ENCODE measurements at regions not wholly inside any gene's neighbourhood (a gene's known extent, or its start where the extent isn't known, plus 50 kb on each side); places are given as distances from the start of the nearest gene placed in this dataset.
"Not testable (repeated sequence)": the region's sequence is repeated elsewhere in the genome, so short reads cannot be mapped to it uniquely, and the experiment has no call there.

GRCh38 chr12:73221398-73221797 is 949.2 kb downstream of the TRHDE start:
- DNase-seq: no peak

GRCh38 chr12:73221836-73222235 is 949.7 kb downstream of the TRHDE start:
- no peak for DNase-seq

DNA sequence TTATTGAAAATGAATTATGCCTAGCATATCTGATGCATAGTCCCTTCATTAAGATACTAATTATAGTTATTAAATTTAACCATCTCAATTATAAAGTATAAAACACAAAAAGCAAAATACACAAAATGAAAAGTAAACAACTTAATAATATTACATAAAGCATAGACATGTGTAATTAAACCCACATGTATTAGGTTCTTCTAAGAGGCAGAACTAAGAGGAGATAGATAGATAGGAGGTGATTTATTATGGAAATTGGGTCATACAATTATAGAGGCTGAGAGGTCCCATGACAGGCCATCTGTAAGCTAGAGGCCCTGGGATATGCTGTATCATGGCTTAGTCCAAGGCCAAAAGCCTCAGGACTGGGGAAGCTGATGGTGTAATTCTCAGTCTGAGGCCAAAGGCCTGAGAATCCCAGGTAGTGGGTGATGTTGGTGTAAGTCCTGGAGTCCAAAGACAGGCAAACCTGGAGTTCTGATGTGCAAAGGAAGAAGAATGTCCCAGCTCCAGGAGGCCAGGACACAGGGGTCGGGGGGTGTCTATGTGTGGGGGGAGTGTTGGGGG is 953.3 kb downstream of the TRHDE start:
- DNase-seq: no peak

DNA sequence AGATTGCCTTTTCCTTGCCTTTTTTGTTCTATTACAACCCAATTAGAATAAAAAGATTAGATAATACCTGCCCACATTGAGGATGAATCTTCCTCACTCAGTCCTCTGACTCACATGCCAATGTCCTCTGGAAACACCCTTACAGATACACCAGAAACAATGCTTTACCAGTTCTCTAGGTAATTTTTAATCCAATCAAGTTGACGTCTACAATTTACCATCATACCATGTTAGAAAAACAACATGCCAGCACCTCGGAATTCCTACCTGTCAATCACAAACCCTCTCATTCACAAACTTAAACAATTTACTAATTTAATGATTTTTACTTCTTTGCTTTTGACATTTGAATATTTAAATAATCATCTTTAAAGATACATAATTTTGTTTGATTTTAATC is 953.8 kb downstream of the TRHDE start:
- DNase-seq: no peak

- no peak for DNase-seq
Measured at GRCh38 chr12:73226593-73226992, 954.4 kb downstream of the TRHDE start.

- DNase-seq: not testable (repeated sequence)
Measured at GRCh38 chr12:73228828-73229227, 956.7 kb downstream of the TRHDE start.

GRCh38 chr12:73235387-73235786 is 963.2 kb downstream of the TRHDE start:
- DNase-seq: no peak

GRCh38 chr12:73240110-73240509 is 967.9 kb downstream of the TRHDE start:
- DNase-seq: no peak

GRCh38 chr12:73262788-73263381 is 990.7 kb downstream of the TRHDE start:
- DNase-seq: no peak

- DNase-seq: no peak
Measured at GRCh38 chr12:73266206-73266605, 994.0 kb downstream of the TRHDE start.

DNA sequence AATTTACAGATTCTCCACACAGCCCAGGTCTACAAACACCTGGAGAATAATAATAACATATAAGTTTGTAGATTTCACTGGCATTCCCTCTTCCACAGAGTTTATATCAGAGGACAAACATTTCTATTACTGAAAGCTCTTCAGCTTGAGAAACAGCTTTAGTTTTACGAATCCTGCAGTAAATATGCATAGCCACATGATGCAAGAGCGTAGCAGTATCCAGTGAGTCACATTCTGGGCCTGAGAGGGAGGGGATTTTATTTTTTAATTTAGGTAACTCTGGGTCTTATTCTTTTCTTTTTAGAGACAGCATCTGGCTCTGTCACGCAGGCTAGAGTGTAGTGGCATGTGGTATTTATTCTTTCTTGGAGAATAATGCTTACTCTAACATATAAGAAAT is 1002.8 kb downstream of the TRHDE start:
- DNase-seq: no peak

DNA sequence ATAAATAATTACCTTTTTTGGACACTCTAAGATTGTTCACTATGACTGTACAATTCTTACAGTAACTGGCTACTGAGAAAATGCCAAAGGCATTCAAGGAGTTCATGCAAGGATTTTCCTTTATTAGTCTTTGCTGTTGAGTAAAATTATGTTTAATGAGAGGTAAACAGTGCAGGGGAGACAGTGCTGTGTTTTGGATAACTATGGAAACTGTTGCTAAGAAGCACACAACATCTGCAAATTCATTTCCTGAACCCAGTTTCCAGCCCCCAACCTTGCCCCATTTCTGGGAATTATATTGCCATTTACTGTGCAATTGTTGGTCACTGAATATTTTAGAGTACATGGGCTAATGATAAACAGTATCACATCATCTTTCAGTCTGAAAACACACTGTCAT is 1005.8 kb downstream of the TRHDE start:
- no peak for DNase-seq

DNA sequence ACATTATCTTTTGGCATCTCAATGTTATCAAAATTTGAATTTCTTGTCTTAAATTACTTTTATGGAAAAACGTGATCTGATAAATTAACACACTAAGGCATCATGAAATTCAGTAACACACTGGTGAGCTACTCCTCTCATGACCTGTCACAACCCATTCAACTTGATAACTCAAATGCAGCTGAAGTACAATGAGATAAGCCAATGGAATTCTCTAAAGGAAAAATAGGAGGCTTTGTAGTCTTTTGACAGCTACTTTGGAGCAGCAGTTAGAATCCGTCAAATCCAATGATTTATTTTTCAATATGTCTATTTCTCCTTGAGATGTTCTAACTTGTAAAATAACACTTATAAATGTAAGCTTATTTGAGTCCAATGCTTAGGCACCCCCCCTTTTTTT is 1029.4 kb downstream of the TRHDE start:
- no peak for DNase-seq

DNA sequence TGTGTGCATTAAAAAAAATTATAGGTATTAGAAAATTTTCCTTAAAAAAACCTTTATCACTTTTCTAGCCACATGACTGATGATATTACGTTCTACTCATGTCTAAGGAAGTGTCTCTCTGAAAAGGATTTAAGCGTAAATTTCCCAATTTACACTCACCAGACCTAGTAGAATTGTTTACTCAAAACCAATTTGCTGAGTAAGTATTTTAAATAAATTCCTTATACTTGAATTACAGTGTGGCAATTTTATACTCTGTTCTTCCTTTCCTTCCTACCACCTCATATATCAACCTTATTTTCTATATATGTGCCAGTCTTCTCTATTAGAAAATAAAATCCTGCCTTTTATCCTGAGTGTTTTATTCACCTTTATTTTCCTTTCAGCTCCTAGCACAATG is 1035.1 kb downstream of the TRHDE start:
- no peak for DNase-seq

DNA sequence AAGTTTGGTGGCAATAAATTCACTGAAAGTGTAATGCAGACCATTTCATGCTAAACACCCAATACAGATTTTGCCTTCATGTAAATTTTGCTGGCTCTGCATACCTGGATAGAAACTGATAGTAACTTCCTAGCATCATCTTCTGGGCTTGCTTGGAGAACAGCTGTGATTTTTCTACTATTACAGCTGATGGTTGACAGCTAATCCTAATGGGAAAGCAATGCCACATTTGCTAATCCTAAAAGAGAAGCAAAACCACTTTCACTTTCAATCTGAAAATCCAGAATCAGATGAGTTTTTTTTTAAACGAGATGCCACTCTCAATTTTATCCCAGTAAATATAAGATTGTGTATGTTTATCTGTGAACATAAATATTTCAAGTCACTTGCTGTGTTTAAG is 1035.9 kb downstream of the TRHDE start:
- DNase-seq: no peak

- no peak for DNase-seq
Measured at GRCh38 chr12:73308747-73309146, 1036.6 kb downstream of the TRHDE start.

DNA sequence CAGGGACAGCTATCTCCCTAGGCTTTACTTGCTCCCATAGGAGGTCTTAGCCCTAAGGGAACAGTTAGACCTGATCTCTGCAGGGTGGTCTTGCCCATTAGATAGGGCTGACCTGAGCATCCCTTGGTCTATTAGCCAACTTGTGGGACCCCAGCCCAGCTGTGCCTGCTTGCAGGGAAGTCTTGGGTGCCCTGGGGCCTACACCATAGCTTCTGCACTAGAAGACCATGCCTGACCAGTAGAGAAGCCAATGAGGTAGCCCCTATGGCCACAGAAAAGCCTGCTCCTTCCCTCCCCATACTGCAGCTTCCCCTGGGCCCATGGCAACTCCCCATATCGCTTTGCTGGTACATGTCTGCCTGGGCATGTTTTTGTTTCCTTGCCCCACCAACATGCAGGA is 1049.1 kb downstream of the TRHDE start:
- DNase-seq: no peak

GRCh38 chr12:73321776-73322175 is 1049.6 kb downstream of the TRHDE start:
- DNase-seq: no peak

DNA sequence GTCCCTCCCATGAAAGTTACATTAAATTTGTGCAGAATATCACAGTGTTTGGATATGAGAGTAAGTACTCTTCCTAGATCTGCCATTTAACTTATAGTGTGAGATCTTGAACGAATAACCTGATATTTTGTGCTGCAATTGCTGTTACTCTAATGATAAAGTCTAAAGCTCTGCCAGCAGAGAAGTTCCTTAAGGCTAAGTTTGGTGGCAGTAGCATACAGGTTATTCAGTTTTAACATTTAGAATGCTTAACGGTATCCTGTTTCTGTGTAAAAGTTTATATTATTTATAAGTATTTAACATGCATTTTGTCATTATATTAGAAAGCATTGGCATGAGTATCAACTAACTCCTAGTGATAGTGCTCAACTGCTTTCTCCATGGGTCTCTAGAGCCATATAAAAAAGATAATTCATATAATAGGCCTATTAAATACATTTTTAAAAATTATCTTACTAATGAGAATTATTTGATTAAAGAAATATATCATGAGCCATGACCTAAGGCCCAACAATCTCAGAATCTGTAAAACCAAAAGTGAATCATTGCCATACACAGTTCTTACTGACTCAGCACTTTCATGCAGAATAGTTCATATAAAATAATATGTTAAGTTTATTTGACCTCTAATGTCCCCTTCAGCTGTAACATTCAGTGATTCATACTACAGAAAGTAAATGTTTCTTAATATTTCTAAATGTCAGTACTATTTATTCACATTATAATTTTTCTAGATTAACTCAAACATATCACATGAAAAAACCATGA is 1058.6 kb downstream of the TRHDE start:
- no peak for DNase-seq

- no peak for DNase-seq
Measured at GRCh38 chr12:73341559-73342247, 1069.5 kb downstream of the TRHDE start.

DNA sequence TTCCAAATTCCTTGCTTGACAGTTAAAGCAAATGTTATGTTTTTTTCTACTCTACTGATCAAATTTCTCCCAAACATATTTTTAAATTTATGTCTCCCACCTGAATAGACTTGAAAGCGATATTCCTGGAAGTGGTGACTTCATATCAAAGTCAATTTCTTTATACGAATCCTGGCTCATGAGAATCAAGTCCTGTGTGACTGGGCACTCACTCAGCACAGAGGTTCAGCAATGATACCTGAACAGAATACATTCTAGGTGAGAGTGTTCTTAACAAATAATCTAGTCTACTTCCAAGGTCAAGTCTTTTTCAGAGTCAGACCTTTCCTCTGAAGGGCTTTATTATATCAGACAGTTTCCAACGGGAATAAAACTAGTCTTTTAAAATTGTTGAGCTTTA is 1070.6 kb downstream of the TRHDE start:
- no peak for DNase-seq

- DNase-seq: no peak
Measured at GRCh38 chr12:73352826-73353225, 1080.7 kb downstream of the TRHDE start.

DNA sequence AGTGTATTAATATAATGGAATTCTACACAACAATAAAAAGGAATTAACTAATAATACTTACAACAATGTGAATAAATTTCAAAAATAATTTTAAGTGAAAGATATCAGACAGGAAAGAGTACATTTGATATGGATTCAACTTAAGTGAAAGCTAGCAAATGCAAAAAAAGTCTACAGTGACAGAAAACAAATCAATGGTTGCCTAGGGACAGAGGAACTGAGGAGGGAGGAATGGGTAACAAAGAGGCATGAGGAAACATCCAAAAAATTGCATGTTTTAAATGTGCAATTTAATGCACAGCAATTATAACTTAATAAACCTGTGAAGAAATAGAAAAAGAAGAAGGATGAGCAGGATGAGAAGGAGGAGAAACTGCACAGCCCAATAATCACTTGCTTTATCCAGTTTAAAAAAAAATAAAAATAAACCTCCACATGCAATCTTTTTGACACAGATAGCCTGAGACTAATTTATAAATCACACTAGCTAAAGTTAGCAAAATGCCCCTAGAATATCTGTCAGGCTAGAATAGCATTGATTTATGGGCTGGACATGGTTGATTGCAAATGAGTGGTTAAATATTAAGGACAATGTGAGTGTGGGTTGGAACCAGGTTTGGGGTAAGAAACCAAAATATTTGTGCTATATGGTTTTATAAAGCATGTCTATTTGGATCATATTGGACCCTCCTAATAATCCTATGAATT is 1089.1 kb downstream of the TRHDE start:
- no peak for DNase-seq
